ENCODE measurements at regions not wholly inside any gene's neighbourhood (a gene's known extent, or its start where the extent isn't known, plus 50 kb on each side); places are given as distances from the start of the nearest gene placed in this dataset.

GRCh38 chr4:32748498-32748897 lies 2028.3 kb downstream of the PCDH7 start:
- Mint-ChIP-seq H3K4me1 (no peaks in the 10 kb centered on the region), H3K27ac (no peak overlapping the region), H3K9me3 (peaks cover 0 to 3% (median 0%) of the 10 kb centered on the region in 7 donors), H3K36me3 (no peaks in the 10 kb centered on the region), H3K27me3 (ENCODE audit: low read depth in 3 of 3) (peaks cover 0 to 2% (median 0%) of the 10 kb centered on the region in 3 donors), H3K4me3 (no peak overlapping the region)
- Histone ChIP-seq H3K4me2 (replicated peaks; ENCODE audit: extremely low read depth, low read length, poor library complexity, severe bottlenecking) (no peak overlapping the region), H3K27ac (ENCODE audit: low read depth in 1 of 2, low read length in 2 of 2) (no peak overlapping the region), H3K9ac (ENCODE audit: insufficient read depth, low read length, poor library complexity, severe bottlenecking) (no peak overlapping the region), H3K27me3 (ENCODE audit: control insufficient read depth in 2 of 2, insufficient read depth in 2 of 2, low read length in 2 of 2) (no peaks in the 10 kb centered on the region), H3K9me3 (replicated peaks in 1 of 2; ENCODE audit: control insufficient read depth in 1 of 2, insufficient read depth in 1 of 2, low read length in 2 of 2) (peaks cover 0 to 7% of the 10 kb centered on the region in 2 donors), H3K4me1 (ENCODE audit: control insufficient read depth in 1 of 2, insufficient read depth in 2 of 2, low read length in 2 of 2) (no peaks in the 10 kb centered on the region), H3K36me3 (replicated peaks in 1 of 2; ENCODE audit: control insufficient read depth in 1 of 2, insufficient read depth in 2 of 2, low read length in 2 of 2) (no peaks in the 10 kb centered on the region), H3K79me2 (ENCODE audit: insufficient read depth, low read length) (no peaks in the 10 kb centered on the region), H2AFZ (ENCODE audit: insufficient read depth, low read depth, low read length, poor library complexity, severe bottlenecking) (no peak overlapping the region), H4K20me1 (ENCODE audit: insufficient read depth, low read length) (no peaks in the 10 kb centered on the region), H3K4me3 (replicated peaks in 1 of 3; ENCODE audit: low read depth in 2 of 3, low read length in 3 of 3) (no peak overlapping the region)
- no peak for DNase-seq
- 87% methylated on average over 6 of the region's 9 CpGs for WGBS (ENCODE audit: insufficient coverage)
- no peak for TF ChIP-seq CTCF (IDR thresholded peaks at IDR 0.05)
- intact Hi-C loops (cut with micrococcal nuclease), result no loop called here

DNA sequence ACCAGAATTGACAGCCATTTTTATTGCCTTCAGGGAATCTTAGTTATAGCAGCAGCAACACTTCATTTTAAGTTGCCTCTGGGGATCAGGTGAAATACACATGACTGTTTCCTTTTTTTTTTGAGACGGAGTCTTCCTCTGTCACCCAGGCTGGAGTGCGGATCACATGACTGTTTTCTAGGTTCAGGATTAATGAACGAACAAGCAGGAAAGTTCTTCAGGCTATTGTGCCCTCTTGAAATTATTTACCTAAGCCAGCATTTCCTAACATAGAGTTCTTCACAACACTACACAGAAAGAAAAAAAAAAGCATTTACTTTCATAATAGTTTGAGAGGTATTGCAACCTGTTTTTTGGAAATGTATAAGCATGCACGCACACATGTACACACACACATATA lies 2032.8 kb downstream of the PCDH7 start:
- no peaks in the 10 kb centered on the region for H3K4me1 Mint-ChIP-seq
- H3K36me3 Mint-ChIP-seq, result no peaks in the 10 kb centered on the region
- Histone ChIP-seq H3K4me1 (ENCODE audit: control insufficient read depth in 1 of 2, insufficient read depth in 2 of 2, low read length in 2 of 2) (no peaks in the 10 kb centered on the region), H3K4me3 (replicated peaks in 1 of 3; ENCODE audit: low read depth in 2 of 3, low read length in 3 of 3) (no peak overlapping the region), H3K27me3 (ENCODE audit: control insufficient read depth in 2 of 2, insufficient read depth in 2 of 2, low read length in 2 of 2) (no peaks in the 10 kb centered on the region), H3K36me3 (replicated peaks in 1 of 2; ENCODE audit: control insufficient read depth in 1 of 2, insufficient read depth in 2 of 2, low read length in 2 of 2) (no peaks in the 10 kb centered on the region), H3K79me2 (ENCODE audit: insufficient read depth, low read length) (no peaks in the 10 kb centered on the region), H3K27ac (ENCODE audit: low read depth in 1 of 2, low read length in 2 of 2) (no peak overlapping the region), H2AFZ (ENCODE audit: insufficient read depth, low read depth, low read length, poor library complexity, severe bottlenecking) (no peak overlapping the region), H3K9me3 (replicated peaks in 1 of 2; ENCODE audit: control insufficient read depth in 1 of 2, insufficient read depth in 1 of 2, low read length in 2 of 2) (peaks cover 0 to 6% of the 10 kb centered on the region in 2 donors), H4K20me1 (ENCODE audit: insufficient read depth, low read length) (no peaks in the 10 kb centered on the region), H3K9ac (ENCODE audit: insufficient read depth, low read length, poor library complexity, severe bottlenecking) (no peak overlapping the region), H3K4me2 (replicated peaks; ENCODE audit: extremely low read depth, low read length, poor library complexity, severe bottlenecking) (no peak overlapping the region)
- H3K4me3 Mint-ChIP-seq, result no peak overlapping the region
- intact Hi-C loops (cut with micrococcal nuclease), result no loop called here
- no peak for TF ChIP-seq CTCF (IDR thresholded peaks at IDR 0.05)
- DNase-seq, result no peak
- peaks cover 0 to 9% (median 0%) of the 10 kb centered on the region in 7 donors for H3K9me3 Mint-ChIP-seq
- peaks cover 0 to 2% (median 0%) of the 10 kb centered on the region in 3 donors for H3K27me3 Mint-ChIP-seq (ENCODE audit: low read depth in 3 of 3)
- no CpG with 5 or more reads among the region's 4 CpGs for WGBS (ENCODE audit: insufficient coverage)
- no peak overlapping the region for H3K27ac Mint-ChIP-seq
